PC-9 (cell line): ENCODE measurements at regions not wholly inside any gene's neighbourhood (a gene's known extent, or its start where the extent isn't known, plus 50 kb on each side); places are given as distances from the start of the nearest gene placed in this dataset.

Experiments used
- CTCF ChIP-seq: fragments of 200-600 bp; sonication (generic); conservative IDR thresholded peaks from 2 replicates; pipeline ENCODE4 v1.6.1; 2017; ENCODE audit warnings: mixed run types, antibody characterized with exemption, mild to moderate bottlenecking, moderate library complexity
- EZH2 ChIP-seq: fragments of 200-600 bp; sonication (generic); IDR thresholded peaks from 2 replicates; pipeline ENCODE4 v1.8.0; 2017; ENCODE audit warnings: antibody characterized with exemption, low read depth

GRCh38 chr2:142598846-142599245 is 278.6 kb upstream of the KYNU start:
- no peak for TF ChIP-seq CTCF
- no peak for TF ChIP-seq EZH2
